HG02973 (cell line): ENCODE measurements at regions not wholly inside any gene's neighbourhood (a gene's known extent, or its start where the extent isn't known, plus 50 kb on each side); places are given as distances from the start of the nearest gene placed in this dataset.
"Not testable (repeated sequence)": the region's sequence is repeated elsewhere in the genome, so short reads cannot be mapped to it uniquely, and the experiment has no call there.

Source experiments
- ATAC-seq: cut with Tn5 transposase; IDR thresholded peaks from one replicate; pipeline ENCODE4 v1.9.1; 2021; ENCODE audit warnings: moderate library complexity; ENCODE audit not compliant: unreplicated experiment

GRCh38 chr13:69108486-69108885 is 999.1 kb upstream of the ATXN8OS start:
- no peak for ATAC-seq

GRCh38 chr13:69107436-69107835 is 1000.2 kb upstream of the ATXN8OS start:
- ATAC-seq: no peak

GRCh38 chr13:69101841-69102240 is 1005.8 kb upstream of the ATXN8OS start:
- no peak for ATAC-seq

- no peak for ATAC-seq
Measured at GRCh38 chr13:69094485-69094884, 1013.1 kb upstream of the ATXN8OS start.

- no peak for ATAC-seq
Measured at GRCh38 chr13:69092615-69093322, 1014.9 kb upstream of the ATXN8OS start.

GRCh38 chr13:69077267-69077666 is 1030.4 kb upstream of the ATXN8OS start:
- no peak for ATAC-seq

GRCh38 chr13:69069554-69070133 is 1038.0 kb upstream of the ATXN8OS start:
- ATAC-seq: no peak

DNA sequence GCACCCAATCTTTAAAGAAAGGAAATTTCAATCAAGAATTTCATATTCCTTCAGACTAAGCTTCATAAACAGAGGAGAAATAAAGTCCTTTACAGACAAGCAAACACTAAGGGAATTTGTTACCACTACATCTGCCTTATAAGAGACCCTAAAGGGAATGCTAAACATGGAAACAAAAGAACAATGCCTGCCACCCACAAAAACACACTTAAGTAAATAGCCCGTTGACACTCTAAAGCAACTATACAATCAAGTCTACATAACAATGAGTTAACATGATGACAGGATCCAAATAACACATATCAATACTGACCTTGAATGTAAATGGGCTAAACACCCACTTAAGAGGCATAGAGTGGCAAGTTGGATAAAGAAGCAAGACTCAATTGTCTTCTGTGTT is 1056.9 kb upstream of the ATXN8OS start:
- no peak for ATAC-seq

- no peak for ATAC-seq
Measured at GRCh38 chr13:69044629-69045028, 1063.0 kb upstream of the ATXN8OS start.

DNA sequence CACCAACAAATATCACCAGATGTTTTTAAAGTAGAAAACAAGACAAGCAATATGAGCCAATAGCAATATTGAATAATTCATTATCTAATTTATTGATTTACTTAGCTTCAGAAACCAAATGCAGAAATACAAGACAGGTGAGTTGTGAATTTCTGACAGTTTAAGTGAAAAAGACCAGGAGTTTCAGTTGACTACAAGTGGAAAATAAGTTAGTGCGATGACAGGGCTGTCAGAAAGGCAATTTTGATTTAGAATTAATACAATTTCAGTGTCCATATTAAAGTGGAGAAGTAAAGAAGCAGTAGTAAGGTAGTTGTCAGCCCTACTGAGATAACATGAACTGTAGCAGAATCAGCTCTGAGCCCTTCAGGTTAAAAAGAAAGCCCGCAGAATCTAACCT is 1066.7 kb upstream of the ATXN8OS start:
- ATAC-seq: no peak

DNA sequence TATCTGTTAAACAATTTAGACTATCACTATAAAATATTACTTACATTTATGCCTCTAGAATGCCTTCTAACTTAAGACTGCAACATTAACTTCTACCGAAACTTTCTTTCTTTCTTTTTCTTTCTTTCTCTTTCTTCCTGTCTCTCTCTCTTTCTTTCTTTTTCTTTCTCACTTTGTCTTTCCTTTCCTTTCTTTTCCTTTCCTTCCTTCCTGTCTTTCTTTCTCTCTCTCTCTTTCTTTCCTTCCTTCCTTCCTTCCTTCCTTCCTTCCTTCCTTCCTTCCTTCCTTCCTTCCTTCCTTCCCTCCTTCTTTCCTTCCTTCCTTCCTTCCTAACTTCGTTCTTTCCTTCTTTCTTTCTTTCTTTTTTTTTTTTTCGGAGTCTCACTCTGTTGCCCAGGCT is 1071.9 kb upstream of the ATXN8OS start:
- ATAC-seq: no peak

- no peak for ATAC-seq
Measured at GRCh38 chr13:69028936-69029335, 1078.7 kb upstream of the ATXN8OS start.

GRCh38 chr13:69020120-69020519 is 1087.5 kb upstream of the ATXN8OS start:
- ATAC-seq: no peak

GRCh38 chr13:69018173-69018572 is 1089.5 kb upstream of the ATXN8OS start:
- not testable (repeated sequence) for ATAC-seq

GRCh38 chr13:69010789-69011188 is 1096.8 kb upstream of the ATXN8OS start:
- ATAC-seq: no peak

DNA sequence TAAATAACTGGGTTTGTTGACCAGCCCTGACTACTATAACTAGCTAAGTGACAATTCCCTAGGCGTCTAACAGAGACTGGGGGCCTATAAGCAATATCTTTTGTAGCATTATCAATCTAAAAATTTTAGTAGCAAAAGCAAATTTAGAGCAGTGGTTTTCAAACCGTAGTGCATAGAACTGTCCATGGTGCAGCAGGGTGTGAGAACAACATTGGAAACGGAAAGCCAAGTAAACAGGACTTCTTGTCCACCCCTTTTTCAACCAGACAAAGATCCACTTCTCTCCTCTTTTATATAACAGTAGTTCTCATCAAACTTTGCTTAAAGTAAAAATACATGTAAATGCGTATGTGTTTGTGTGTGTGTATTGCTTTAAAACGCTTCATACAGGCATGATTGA is 1099.1 kb upstream of the ATXN8OS start:
- ATAC-seq: no peak

GRCh38 chr13:68998056-68998455 is 1109.6 kb upstream of the ATXN8OS start:
- no peak for ATAC-seq

- ATAC-seq: no peak
Measured at GRCh38 chr13:68996668-68997025, 1111.0 kb upstream of the ATXN8OS start.

- no peak for ATAC-seq
Measured at GRCh38 chr13:68995972-68996667, 1111.5 kb upstream of the ATXN8OS start.

GRCh38 chr13:68993154-68993553 is 1114.5 kb upstream of the ATXN8OS start:
- ATAC-seq: no peak

DNA sequence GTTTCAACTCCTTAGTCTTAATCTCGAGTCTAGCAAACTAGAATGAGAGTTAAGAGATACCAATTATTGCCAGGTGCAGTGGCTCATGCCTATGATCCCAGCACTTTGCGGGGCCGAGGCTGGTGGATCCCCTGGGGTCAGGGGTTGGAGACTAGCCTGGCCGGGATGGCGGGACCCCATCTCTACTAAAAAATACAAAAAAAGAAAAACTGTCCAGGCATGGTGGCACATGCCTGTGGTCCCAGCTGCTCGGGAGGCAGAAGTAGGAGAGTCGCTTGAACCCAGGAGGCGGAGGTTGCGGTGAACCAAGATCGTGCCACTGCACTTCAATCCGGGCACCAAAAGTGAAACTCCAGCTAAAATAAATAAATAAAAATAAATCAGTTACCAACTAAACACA is 1119.5 kb upstream of the ATXN8OS start:
- ATAC-seq: no peak

DNA sequence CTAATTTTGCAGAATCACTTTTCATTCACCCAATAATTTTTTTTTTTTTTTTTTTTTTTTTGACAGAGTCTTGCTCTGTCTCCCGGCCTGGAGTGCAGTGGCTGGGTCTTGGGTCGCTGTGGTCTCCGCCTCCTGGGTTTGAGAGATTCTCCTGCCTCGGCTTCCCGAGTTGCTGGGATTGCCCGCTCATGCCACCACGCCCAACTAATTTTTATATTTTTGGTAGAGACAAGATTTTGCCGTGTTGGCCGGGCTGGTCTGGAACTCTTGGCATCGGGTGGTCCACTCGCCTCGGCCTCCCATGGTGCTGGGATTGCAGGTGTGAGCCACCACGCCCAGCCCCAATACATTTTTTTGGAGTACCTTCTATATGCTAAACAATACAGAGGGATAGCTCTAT is 1120.0 kb upstream of the ATXN8OS start:
- no peak for ATAC-seq
